ENCODE measurements at regions not wholly inside any gene's neighbourhood (a gene's known extent, or its start where the extent isn't known, plus 50 kb on each side); places are given as distances from the start of the nearest gene placed in this dataset.
"Not testable (repeated sequence)": the region's sequence is repeated elsewhere in the genome, so short reads cannot be mapped to it uniquely, and the experiment has no call there.

GRCh38 chr7:3143869-3144775, 100.5 kb upstream of the CARD11 start:
- Mint-ChIP-seq H3K4me1 (ENCODE audit: low read depth, unreplicated experiment) (peaks cover 38% of the 10 kb centered on the region), H3K36me3 (ENCODE audit: unreplicated experiment) (no peaks in the 10 kb centered on the region), H3K4me3 (ENCODE audit: unreplicated experiment) (peak overlapping the region; percentile 50), H3K27ac (ENCODE audit: unreplicated experiment) (peak overlapping the region; percentile 96), H3K27me3 (ENCODE audit: unreplicated experiment) (peaks cover 3% of the 10 kb centered on the region), H3K9me3 (ENCODE audit: unreplicated experiment) (peaks cover 17% of the 10 kb centered on the region)
- TF ChIP-seq, protein P1, sequence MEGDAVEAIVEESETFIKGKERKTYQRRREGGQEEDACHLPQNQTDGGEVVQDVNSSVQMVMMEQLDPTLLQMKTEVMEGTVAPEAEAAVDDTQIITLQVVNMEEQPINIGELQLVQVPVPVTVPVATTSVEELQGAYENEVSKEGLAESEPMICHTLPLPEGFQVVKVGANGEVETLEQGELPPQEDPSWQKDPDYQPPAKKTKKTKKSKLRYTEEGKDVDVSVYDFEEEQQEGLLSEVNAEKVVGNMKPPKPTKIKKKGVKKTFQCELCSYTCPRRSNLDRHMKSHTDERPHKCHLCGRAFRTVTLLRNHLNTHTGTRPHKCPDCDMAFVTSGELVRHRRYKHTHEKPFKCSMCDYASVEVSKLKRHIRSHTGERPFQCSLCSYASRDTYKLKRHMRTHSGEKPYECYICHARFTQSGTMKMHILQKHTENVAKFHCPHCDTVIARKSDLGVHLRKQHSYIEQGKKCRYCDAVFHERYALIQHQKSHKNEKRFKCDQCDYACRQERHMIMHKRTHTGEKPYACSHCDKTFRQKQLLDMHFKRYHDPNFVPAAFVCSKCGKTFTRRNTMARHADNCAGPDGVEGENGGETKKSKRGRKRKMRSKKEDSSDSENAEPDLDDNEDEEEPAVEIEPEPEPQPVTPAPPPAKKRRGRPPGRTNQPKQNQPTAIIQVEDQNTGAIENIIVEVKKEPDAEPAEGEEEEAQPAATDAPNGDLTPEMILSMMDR (IDR thresholded peaks at IDR 0.05; ENCODE audit: partially characterized antibody, unreplicated experiment), result no peak
- DNase-seq, result peak; percentile 62

DNA sequence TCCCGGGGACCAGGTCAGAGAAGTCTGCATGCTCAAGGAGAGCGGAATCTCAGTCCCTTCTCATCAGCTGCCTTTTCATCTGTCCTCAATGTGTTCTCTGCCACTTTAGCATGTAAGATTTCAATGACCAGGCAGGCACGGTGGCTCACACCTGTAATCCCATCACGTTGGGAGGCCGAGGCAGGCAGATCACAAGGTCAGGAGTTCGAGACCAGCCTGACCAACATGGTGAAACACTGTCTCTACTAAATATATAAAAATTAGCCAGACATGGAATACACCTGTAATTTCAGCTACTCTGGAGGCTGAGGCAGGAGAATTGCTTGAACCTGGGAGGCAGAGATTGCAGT, 101.1 kb upstream of the CARD11 start:
- H3K4me1 Mint-ChIP-seq (ENCODE audit: low read depth, unreplicated experiment), result peaks cover 38% of the 10 kb centered on the region
- not testable (repeated sequence) for H3K36me3 Mint-ChIP-seq (ENCODE audit: unreplicated experiment); DNase-seq; H3K4me3 Mint-ChIP-seq (ENCODE audit: unreplicated experiment); H3K27me3 Mint-ChIP-seq (ENCODE audit: unreplicated experiment)
- peaks cover 17% of the 10 kb centered on the region for H3K9me3 Mint-ChIP-seq (ENCODE audit: unreplicated experiment)
- H3K27ac Mint-ChIP-seq (ENCODE audit: unreplicated experiment), result peak overlapping the region; percentile 96

GRCh38 chr7:3146571-3147226, 103.0 kb upstream of the CARD11 start:
- Mint-ChIP-seq H3K27ac (ENCODE audit: unreplicated experiment) (peak overlapping the region; percentile 18), H3K27me3 (ENCODE audit: unreplicated experiment) (peaks cover 3% of the 10 kb centered on the region), H3K4me3 (ENCODE audit: unreplicated experiment) (peak overlapping the region; percentile 27), H3K9me3 (ENCODE audit: unreplicated experiment) (peaks cover 17% of the 10 kb centered on the region), H3K4me1 (ENCODE audit: low read depth, unreplicated experiment) (peaks cover 28% of the 10 kb centered on the region), H3K36me3 (ENCODE audit: unreplicated experiment) (no peaks in the 10 kb centered on the region)
- DNase-seq, result no peak
- TF ChIP-seq, protein P1 (IDR thresholded peaks at IDR 0.05; ENCODE audit: partially characterized antibody, unreplicated experiment), result no peak

DNA sequence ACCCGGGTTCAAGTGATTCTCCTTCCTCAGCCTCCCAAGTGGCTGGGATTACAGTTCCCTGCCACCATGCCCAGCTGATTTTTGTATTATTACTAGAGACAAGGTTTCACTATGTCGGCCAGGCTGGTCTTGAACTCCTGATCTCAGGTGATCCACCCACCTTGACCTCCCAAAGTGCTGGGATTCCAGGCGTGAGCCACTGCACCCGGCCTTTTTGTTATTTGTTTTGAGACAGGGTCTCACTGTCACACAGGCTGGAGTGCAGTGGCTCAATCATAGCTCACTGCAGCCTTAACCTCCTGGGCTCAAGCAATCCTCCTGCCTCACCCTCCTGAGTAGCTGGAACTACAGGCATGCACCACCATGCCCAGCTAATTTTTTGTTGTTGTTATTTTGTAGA, 104.8 kb upstream of the CARD11 start:
- DNase-seq; H3K27ac Mint-ChIP-seq (ENCODE audit: unreplicated experiment); H3K27me3 Mint-ChIP-seq (ENCODE audit: unreplicated experiment); H3K36me3 Mint-ChIP-seq (ENCODE audit: unreplicated experiment); H3K4me3 Mint-ChIP-seq (ENCODE audit: unreplicated experiment): not testable (repeated sequence)
- Mint-ChIP-seq H3K9me3 (ENCODE audit: unreplicated experiment) (peaks cover 12% of the 10 kb centered on the region), H3K4me1 (ENCODE audit: low read depth, unreplicated experiment) (peaks cover 22% of the 10 kb centered on the region)

DNA sequence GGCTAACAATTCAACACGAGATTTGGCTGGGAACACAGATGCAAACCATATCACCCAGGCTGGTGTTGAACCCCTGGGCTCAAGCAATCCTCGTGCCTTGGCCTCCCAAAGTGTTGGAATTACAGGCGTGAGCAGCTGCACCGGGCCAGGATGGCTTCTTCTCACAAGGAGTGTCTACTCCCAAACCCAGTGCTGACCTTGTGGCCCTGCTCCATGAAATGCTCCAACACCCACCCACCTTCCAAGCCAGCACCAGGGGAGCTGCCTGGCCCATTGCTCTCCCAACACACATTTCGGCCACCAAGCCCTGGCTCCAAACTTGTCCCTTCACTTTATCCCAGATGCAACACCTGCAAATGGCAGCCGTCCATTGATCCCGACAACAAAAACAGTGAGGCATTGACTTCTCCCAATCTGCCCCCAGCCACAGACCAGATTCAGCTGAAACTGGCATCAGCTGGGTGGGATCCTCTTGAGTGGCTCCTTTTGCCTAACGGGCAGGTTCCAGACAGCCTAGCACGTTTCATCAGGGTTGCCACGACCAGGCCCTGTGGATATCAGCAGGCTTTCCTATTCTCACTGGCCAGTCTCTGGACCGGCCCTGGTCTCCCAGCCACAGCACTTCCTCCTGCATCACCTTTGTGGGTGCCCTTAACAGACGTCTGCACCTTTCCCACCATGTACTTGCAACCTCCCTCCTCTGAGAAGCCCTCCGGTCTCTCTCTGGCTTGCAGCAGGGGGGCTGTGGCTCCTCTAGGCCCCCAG, 105.7 kb upstream of the CARD11 start:
- peaks cover 8% of the 10 kb centered on the region for H3K9me3 Mint-ChIP-seq (ENCODE audit: unreplicated experiment)
- H3K4me1 Mint-ChIP-seq (ENCODE audit: low read depth, unreplicated experiment), result peaks cover 19% of the 10 kb centered on the region
- TF ChIP-seq, protein P1 (IDR thresholded peaks at IDR 0.05; ENCODE audit: partially characterized antibody, unreplicated experiment), result no peak
- H3K27me3 Mint-ChIP-seq (ENCODE audit: unreplicated experiment), result peaks cover 2% of the 10 kb centered on the region
- no peak overlapping the region for H3K27ac Mint-ChIP-seq (ENCODE audit: unreplicated experiment)
- peaks cover under 1% of the 10 kb centered on the region for H3K36me3 Mint-ChIP-seq (ENCODE audit: unreplicated experiment)
- DNase-seq, result no peak
- H3K4me3 Mint-ChIP-seq (ENCODE audit: unreplicated experiment), result no peak overlapping the region
